ENCODE measurements at regions not wholly inside any gene's neighbourhood (a gene's known extent, or its start where the extent isn't known, plus 50 kb on each side); places are given as distances from the start of the nearest gene placed in this dataset.
"Not testable (repeated sequence)": the region's sequence is repeated elsewhere in the genome, so short reads cannot be mapped to it uniquely, and the experiment has no call there.

DNA sequence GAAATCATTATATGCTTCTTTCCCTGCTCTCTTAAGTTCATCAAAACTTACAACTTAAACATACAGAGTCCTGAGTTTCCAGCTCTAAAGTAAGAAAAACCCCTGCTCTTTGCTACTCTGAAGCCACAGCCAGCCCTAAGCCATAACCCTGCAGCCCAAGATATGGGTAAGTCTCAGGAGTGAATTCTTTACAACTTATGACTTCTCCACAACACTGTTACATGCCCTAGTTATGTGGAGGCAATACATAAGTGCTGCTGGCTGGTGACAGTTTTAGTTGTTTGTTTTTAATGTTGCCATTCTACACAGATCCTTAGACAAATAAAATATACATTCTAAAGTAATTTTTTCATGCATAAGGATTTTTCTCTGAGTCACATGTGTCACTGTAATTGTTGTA is 100.2 kb downstream of the FBXO8 start:
- DNase-seq = no peak

DNA sequence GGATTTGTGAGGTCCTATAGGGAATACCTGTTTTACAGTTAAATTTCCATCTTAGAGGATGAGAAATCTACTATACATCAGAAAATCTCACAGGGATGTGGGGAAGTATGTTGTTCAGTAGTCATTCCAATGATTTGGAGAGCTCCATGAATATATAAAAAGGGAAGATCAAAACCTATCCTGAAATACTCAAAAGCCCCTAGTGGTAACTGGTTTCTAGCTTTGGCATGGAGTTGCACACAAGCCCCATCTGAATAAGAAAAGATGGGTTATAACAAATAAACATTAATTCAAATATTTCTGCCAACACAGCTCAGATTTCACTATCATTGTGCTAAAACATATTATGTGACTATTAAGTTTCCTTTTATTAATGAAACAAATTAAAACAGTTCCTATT is 101.6 kb downstream of the FBXO8 start:
- no peak for DNase-seq

DNA sequence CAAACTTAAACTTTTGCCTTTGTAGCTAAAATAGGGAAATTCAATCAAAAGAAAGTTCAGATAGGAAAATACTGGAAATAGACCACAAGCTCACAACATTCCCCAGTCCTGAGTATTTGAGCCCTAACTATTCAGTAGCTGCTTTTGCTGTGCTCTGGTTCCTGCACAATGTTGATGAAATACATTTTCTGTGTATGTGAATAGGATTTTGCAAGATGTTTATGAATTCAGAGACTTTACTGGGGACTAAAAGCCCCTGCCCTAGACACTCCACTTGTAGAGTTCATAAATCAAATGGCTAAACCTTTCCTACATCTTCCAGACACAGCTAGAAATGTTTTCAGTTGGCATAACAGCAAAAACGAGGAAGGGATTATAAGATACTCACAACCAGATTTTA is 105.9 kb downstream of the FBXO8 start:
- no peak for DNase-seq

DNA sequence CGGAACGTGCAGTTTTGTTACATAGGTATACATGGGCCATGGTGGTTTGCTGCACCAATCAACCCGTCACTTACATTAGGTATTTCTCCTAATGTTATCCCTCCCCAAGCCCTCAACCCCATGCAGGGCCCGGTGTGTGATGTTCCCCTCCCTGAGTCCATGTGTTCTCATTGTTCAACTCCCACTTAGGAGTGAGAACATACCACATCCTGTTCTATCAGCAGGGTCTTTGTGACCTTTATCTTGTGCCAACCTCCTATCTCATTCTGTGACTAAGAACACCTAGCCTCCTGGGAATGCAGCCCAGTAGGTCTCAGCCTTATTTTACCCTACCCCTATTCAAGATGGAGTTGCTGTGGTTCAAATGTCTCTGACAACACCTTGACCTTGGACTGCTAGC is 107.6 kb downstream of the FBXO8 start:
- DNase-seq = not testable (repeated sequence)

DNA sequence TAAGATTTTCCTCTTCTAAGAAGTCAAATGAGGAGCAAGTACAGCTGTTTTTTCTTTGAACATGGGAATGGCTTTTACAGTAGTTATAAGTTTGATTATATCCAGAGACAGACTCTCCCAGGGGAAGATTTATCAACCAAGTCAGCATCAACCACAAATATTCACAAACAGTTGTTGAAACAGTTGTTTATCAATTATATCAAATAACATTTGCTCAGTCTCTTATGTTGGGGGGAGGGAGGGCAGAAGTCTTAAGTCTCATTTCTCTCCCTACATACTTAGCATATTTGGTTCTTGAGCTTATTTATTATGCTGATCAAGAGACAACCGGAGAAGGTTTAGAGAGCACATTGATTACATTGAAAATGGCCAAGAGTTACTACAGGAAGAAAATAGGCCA is 110.1 kb downstream of the FBXO8 start:
- DNase-seq = no peak

DNA sequence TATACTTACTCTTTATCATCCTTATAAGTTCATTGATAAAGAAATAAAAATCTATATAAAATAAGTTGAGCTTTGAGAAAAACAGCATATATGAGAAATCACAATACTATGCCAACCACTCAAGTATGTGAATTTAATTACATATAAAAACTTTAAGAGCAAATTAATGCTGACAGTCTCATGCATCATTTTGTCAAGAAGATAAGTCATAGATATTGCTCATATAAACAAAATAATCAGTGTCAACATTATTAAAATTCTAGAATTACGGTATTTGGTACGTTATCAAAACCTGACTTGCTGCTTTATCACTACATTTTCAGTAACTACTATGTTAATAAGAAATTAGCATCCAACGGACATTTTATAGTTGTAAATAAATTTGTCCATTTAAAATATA is 111.2 kb downstream of the FBXO8 start:
- DNase-seq = no peak

DNA sequence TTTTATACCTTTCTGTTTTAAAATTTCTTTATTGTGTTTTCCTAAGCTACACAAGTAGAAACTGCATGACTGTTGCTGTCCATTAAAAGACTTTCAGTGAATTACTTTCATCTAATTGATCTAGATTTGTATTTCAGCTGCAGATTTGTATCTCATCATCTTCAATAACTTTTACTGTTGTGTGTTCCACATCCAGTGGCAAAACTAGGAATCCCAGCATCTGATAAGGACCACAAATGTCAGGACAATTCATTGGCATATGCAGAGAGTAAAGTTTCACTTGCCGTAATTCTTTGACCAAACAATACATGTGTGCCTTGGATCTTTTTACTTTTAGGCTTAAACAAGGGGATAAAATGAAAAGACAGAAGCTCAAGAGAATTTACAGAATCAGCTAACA is 112.6 kb downstream of the FBXO8 start:
- no peak for DNase-seq

DNA sequence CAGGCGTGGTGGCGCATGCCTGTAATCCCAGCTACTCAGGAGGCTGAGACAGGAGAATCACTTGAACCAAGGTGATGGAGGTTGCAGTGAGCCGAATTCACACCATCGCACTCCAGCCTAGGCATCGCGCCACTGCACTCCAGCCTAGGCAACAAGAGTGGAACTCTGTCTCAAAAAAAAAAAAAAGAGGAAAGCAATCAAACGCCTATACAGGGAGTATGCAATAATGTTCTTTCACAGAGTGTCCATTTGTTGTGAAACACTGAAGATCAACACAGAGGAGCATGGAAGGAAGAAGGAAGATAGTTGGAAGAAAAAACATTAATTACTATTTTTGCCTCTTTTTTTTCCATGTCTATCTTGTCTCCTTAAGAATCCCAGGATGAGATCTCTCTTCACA is 113.4 kb downstream of the FBXO8 start:
- no peak for DNase-seq

DNA sequence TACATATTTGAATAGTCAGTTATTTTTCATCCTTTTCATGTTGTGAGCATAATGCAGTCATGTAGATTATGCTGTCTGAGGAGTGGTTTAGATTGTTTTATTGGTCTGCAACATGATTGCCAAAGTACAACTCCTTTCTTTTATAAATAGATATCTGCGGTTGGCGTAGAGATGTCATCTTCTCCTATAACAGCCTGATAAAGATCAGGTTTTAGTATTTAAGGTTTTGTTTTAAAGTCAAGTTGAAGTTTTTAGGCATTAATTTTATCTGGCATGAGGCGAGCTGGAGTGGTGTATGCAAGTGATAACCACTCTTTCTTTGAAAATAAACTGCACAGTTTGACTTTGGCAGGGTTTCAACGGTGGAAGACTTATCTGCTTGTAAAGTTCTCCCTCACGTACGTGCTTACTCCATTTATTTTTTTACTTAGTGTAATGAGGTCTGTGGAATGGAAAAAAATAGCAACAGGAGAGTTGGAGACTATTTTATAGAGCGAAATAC is 126.3 kb downstream of the FBXO8 start:
- DNase-seq = no peak

DNA sequence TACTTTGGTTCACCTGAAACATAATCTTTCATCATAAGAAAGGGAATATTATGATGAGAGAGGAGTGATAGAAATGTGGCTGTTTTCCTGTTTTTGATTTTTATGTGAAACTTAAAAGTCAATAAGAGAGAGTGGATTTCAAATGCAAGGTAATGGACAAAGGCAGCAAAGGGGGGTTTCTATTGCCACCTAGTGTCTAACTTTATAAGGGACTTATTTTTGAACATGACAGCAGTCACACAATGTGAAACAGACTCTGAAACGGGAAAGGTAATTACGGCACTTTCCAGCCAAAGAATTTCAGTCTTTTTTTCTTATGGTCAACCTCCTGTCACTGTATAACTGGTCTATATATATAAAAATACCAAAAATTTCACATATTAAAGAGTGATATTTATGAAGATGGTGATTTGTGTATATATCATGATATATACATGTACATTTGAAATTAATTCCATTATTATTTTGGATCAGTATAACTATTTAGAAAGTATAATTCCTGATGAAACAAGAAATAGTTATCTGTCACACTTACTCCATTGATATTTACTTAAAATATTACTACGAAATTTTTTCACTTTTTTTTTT is 127.1 kb downstream of the FBXO8 start:
- no peak for DNase-seq

DNA sequence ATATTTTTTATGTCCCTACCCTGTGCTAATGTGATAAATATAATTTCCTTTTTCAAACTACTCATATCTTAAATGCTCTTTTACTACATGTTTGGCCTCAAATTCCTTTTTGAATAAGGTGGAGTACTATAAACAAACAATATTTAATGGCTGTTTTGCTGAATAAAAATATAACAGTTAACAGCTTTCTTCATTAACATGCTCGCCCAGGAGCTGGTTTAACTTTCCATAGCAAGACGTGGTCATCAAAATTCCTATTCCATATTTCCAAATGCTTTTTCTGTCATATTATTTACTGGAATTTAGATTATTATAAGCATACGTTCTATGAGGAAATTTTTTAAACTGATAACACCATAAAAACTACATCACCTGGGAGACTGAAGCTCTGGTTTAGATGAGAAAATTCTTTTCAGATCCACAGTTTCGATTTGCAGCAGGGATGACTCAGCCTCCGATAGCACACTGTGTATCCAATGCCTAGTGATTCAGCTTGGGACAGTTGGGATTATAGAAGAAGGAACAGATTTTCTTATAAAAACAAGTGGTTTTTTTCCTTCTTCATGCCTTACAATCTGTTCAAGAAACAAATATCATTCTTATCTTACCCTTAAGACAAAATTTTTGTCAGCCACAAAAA is 129.1 kb downstream of the FBXO8 start:
- DNase-seq = no peak

DNA sequence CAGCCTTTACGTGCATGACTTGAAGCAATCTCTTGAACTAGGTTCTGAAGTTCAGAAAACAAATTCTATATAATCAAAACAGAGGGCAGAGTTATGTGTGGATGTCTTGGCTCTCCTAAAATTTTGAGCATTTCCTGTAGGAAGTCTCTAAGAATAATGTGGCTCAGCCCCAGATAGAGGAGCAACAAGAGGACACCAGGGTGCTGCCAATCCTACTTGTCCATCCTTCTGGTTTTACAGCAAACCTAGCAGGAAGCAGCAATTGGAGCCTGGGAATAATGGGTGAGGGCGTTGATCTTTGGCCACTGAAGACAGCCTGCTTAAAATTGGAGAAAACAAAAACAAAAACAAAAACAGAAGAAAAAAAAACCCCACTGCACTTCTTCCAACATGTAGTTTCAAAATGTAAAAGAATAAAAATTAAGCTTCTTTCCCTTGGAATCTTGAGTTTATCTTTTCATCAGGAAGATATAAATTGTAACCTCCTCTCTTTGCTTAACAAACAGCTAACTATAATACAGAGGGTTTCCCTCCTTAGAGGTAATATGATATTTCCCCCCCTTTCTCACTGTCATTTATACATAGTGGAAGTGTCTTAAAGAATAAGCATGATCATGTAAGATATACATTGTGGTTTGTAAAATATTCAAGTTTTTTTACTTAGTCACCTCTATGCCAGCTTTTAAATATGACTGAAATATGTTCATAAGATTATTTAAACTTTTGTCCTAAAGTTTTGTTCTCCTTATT is 130.6 kb downstream of the FBXO8 start:
- no peak for DNase-seq

DNA sequence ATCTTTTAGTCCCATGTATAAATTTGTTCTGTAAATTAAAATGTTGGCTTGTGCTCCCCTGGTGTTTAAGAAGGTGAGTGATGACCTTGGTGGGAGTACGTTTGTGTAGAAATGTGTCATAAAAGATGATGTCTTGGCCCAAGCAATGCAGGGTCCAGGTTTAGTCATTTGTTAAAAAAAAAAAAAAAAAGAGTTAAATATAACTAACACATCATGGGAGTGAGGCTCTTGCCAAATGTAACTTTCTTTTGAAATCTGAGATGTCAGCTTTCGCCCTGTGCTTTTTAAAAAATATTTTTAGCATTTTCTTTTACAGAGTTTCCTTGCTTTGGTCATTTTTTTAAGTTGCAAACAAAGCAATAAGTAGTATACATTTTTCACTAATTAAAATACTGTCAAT is 135.6 kb downstream of the FBXO8 start:
- no peak for DNase-seq

DNA sequence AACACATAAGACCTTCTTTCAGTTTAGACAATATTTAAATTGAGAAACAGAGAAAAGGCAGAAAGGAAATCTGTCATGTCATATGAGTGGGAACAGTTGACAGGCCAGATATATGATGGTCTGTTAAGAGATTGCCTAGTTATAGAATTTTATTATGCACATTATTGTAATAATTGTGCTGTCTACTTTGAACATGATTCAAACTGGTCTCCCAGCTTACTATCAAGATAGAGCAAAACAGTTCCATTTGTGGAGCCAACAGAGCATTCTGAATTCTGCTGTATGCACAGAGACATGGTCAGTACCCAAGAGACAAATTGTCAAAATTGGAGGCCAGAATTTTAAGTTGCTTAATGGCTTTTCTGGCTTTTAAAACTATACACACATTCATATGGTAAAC is 139.4 kb downstream of the FBXO8 start:
- DNase-seq = no peak

DNA sequence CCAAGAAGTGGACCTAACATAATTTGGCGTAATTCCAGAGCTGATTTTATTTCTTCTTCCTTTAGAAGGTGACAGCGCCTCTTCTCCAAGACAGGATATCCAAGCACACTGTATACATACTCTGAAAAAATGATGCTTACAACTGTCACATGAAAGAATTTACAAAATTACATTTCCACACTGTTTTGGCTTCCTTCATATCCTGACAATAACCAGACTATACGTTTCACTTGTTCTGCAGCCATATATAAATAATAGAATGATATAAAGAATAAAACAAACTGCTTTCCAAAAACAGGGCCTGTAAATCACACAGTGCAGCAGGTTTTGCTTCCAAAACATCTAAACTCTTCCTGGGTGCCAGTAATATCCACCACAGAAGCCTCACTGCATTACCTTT is 141.6 kb downstream of the FBXO8 start:
- DNase-seq = no peak

DNA sequence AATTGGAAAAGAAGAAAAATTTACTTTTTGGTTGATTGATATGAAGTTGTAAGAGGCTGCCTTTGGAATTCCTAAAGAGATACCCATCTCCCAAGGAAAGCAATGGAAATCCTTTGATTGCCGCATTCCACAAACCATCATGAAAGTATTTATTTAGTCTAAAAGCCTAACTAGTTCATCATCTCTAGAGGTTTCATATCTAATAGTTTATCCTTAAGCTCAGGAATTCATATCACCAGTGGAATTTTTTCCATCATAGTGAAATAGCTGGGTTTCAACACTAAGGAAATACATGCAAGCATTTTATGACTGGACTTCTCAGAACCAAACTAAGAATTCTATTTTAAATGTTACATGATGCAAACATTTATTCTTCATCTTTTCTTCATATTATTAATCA is 144.9 kb downstream of the FBXO8 start:
- DNase-seq = no peak

DNA sequence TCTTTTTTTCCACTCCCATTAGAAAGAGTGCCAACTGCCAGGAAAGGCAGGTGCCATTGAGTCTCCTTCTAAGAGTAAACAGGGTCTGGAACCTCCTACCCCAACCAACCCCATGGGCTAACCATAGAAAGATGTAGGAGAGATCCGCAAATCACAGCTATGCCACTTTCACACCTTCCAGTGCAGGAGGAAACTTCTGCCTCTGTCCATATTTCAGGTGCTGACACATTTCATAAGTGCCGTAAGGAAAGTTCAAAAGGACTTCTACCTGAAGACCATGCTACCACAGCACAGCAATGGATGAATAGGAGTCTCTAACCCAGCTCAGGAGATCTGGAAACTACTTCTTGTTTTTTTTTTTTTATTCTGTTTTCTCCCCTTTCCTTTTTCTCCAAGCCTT is 145.8 kb downstream of the FBXO8 start:
- no peak for DNase-seq

DNA sequence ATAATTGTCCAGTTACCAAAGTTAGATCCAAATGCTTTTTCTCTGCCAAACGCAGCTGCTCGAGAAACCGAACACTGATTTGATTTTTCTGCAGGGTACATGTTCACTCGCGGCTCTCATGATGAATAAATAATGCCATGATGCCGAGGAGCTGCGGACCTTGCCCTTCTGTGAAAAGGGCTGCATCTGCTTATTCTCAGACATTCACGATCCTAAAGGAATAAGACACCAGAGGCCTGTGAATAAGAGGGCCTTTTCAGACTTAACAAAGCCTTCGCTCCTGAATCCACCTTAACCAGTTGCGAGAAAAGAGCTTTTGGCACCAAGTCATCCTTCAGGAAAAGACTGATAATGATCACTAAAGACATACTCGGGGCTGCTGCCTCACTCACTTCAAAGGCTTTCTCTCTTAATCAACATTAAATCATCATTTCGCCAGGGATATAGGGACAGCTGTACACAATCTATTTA is 147.5 kb downstream of the FBXO8 start:
- DNase-seq = no peak

DNA sequence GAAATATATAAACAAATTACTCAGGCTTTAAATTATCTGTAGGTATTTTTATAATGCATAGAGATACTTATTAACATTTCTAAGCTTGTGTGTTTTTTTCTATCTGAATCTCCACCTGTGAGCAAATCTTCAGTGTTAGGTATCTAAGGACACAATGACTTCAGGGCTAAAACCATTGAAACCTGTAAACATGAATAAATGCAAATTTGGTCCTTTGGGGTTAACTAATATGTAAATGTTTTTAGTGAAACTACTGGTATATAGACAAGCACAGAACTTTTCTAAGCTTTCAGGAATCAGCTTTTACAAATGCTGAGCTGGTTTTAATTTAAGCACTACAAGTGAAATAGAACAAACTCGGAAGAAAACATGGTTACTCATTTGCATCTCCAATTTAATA is 147.9 kb downstream of the FBXO8 start:
- no peak for DNase-seq

DNA sequence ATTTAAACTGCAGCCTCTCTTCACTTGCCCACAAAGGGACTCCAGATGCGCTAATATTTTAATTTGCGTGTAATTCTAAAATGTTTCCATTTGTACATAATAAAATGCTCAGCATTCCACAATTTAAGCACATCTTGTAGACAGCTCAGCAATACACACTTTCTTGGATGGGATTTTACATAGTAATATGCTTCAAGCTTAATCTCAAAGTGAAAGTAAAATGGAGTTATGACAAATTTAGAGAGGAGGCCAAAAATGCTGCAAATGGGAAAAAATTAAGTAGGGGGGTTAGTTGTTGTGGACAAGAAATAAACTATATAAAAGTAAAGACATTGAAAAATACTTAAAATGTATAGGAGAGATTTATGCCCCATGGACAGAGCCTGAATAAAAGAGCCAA is 149.1 kb downstream of the FBXO8 start:
- DNase-seq = no peak

DNA sequence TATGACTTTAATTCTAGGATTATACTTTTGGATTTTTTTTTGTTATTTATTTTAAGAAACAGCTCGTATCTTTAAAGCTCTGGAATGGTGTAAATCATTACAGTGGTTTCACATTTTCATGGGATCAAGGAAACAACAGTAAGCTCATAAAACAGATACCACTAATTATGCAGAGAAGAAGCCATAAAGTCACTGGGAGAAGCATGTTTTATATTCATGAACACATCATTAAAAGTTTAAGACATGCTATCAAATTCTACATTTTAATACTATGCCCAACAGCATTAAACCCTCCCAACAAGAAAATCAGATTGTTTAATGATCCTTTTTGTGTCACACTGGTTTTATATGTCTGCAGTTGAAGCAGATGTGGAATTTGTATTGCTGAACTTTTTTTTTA is 149.9 kb downstream of the FBXO8 start:
- no peak for DNase-seq

DNA sequence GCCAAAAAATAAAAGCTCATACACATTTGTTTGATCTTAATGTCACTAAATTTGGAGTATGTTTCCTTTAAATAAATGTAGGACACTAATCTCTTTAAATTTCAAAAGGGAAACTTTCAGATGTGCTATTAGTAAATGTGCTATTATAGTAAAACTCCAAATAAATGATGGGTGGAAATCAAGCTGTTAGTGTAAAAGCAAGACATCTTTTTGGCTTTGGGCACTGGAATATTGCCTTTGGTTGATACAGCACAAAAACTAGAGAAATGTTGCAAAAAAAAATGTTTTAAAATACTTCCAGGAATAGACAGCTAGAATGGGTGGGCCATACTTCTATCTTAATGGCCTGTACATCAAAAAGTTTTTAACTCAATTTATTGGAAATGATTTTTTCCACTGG is 151.6 kb downstream of the FBXO8 start:
- DNase-seq = no peak

DNA sequence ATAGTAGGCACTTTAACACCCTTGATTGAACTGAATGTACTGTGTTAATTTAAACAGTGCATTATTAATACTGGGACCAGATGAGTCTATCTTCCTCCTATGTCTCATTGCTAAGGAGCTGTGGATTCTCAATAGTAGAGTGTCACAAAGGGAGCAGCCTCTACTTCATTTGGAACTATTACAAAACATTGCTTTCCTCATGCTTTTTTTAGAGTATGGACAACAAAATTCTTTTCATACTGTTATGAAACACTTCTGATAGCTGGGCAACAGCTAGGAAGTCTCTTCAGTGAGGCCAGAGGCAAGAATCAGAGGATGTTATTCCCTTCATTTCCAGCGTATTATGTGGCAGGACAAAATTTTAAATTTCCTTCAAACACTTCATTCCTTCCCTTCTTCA is 160.8 kb downstream of the FBXO8 start:
- DNase-seq = no peak
